ENCODE measurements at regions not wholly inside any gene's neighbourhood (a gene's known extent, or its start where the extent isn't known, plus 50 kb on each side); places are given as distances from the start of the nearest gene placed in this dataset.

GRCh38 chr14:104355101-104356019 is 217.0 kb downstream of the KIF26A start:
- DNase-seq (ENCODE audit: low read depth in 1 of 2, low spot score in 1 of 2): no peak

- no peak for DNase-seq (ENCODE audit: low read depth in 1 of 2, low spot score in 1 of 2)
Observed at GRCh38 chr14:104356020-104356737, 217.8 kb downstream of the KIF26A start.

- no peak for DNase-seq (ENCODE audit: low read depth in 1 of 2, low spot score in 1 of 2)
Observed at GRCh38 chr14:104356738-104357688, 218.6 kb downstream of the KIF26A start.

GRCh38 chr14:104357689-104358527 is 219.5 kb downstream of the KIF26A start:
- DNase-seq (ENCODE audit: low read depth in 1 of 2, low spot score in 1 of 2): no peak

DNA sequence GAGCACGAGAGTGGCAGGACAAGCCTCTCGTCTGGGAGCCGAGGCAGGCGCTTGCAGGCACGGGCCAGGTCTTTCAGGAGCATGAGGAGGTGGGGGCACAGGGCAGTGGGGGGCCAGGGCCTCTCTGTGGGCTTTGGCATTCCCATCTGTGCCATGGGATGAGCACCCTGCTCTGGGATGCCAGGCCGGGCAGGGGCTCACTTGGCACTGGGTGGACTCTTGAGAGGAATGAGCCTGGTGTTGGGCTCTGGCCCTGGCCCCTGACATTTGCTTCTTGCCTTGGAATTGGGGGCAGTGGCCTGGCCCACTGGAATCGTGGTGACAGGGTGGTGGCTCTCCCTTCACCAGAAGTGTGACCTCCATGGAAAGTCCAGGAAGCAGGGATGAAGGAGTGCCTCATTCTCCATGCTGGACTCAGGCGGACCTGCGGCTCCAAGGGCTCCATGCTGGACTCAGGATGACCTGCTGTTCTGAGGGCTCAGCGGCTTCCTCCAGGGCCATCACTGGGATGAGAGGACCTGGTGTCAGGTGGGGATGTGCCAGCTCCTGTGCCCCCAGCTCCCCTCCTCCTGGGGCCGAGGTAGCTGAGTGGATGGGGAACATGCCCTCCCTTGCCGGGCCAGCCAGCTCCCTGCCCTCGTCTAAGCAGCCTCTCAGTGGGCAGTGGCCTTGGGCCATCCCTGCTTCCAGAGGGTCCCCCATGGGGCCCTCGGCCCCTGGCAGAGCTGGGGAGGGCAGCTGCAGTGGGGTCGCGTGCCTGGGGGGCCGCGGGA is 220.3 kb downstream of the KIF26A start:
- DNase-seq (ENCODE audit: low read depth in 1 of 2, low spot score in 1 of 2): no peak

DNA sequence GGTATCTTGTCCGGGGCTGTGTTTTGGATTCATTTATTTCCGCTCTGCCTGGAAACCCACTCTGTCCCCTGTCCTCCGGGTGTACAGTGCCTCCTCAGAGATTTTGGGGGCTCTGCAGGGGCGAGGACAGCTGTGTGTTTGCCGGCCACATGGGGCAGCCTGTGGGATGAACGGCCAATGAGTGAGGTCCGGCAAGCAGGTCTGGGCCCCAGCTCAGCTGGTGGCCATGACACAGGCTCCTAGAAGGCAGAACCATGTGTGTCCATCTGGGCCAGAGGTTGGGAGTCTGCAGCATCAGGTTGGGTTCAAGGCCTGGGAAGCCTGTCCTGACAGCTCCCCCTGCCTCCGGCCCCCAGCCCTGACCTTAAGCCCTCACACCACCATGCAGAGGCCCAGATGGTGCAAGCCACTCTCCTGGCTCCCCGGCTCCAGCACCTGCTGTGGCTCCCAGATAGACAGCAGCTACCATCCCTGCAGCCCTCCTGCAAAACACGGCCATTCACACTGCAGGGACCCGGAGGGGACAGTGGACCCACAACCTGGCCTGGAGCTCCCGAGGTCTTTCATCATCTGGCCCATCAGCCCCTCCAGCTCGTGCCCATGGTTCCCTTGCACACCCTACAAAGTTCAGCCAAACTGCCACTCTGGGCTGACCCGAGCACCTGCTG is 220.1 kb upstream of the C14orf180 start:
- no peak for DNase-seq (ENCODE audit: low read depth in 1 of 2, low spot score in 1 of 2)

GRCh38 chr14:104359969-104360442 is 219.6 kb upstream of the C14orf180 start:
- DNase-seq (ENCODE audit: low read depth in 1 of 2, low spot score in 1 of 2): no peak

DNA sequence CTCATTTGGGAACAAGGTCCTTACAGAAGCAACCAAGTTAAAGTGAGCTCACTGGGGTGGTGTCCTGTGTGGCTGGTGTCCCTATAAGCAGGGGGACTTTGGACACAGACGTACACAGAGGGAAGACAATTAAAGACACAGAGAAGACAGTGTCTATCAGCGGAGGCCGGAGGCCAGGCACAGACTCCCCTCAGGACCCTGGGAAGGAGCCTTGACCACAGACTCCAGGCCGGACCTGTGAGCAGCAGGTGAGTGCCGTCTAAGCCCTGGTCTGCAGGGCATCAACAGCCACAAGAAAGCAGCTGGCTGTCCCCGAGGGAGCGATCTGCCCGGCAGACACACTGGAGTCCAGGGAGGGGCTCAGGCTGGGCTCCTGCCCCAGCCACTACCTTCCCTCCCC is 219.1 kb upstream of the C14orf180 start:
- DNase-seq (ENCODE audit: low read depth in 1 of 2, low spot score in 1 of 2): no peak

DNA sequence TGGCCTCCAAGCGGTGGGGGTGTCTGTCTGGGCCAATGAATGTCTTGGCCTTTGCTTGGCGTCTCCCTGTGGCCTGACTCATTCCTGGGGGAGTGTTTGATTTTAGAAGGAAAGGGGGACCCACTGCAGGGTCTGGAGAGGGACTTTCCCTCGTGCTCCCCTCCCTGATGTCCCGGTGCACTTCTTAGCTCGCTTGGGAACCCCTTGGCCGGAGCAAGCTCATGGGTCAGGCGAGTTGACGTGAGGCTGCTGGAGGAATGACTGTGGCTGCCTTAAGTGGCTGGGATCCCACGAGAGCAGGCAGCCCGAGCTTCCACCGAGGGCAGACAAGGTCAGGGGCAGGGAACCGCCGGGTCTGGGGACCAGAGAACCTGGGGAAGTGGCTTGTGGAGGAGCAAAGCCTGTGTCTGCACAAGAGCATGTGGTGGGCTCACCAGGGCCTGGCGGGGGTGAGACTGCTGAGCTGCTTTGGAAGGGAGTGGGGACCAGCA is 218.4 kb upstream of the C14orf180 start:
- DNase-seq (ENCODE audit: low read depth in 1 of 2, low spot score in 1 of 2): no peak

DNA sequence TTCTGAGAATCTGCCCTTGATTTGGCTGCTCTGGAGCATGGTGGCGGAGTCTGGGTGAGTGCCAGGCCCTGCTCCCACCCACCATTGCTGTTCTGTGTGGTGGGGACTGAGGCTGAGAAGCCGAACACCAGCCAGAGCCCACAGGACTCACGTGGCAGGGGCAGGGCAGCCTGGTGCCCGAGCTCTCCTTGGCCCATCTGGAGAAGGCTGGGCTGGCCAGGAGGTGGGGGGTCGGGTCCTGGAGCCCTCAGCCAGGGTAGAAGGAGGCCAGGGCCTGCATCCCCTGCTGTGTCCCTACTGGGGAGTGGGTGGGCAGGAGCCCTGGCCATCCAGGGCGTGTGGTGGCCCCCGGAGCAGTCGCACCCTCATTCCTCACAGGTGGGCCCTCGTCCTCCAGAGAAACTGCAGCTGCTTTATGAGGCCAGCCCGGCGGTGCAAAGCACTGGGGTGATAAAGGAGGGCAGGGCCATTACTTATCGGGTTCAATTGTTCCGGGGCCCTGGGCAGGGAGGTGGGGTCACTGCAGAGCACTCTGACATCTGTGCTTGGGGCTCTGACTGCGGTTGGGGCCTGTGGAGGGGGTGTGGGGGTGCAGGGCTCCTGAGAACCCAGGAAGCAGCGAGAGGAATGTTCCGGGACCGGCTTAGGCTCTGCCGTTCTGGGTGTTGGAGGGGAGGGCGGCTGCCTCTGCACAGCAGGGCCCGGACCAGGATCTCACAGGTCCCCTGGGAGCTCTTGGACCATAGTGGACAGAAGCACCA is 217.5 kb upstream of the C14orf180 start:
- no peak for DNase-seq (ENCODE audit: low read depth in 1 of 2, low spot score in 1 of 2)

DNA sequence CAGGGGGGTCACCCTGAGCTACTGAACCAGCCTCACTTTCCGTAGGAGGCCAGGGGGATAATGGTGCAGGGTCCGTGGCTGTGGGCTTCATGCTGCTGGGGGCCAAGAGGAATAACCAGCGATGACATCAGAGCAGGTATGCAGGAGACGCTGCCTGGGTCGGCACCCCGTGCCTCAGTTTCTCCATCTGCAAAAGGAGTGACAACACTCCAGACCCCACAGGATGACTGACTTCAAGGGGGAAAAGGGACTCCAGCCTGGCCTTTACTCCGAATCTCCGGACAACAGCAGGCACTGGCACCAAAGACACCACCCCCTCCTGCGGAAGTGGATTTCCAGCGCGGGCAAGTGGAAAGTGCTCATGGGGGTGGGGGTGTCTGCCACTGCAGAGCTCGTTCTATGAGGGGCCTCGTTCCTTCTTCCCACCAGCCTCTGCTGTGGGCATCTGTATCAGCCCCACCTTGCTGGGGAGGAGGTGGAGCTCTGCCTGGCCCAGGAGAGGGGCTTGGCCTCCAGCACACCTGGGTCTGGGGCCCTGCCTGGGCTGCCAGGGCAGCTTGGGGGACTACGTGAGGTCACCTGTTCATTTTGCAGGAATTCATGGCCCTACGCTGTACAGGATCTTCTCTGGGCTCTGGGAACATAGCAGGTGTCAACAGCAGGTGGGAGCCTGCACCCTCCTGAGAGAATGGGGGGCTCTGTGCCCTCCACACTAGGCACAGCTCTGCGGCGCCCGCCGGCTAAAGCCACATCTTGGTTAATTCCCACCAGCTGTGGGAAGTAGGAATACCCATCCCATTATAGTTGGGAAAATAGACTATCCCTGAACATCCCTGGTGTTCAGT is 216.6 kb upstream of the C14orf180 start:
- no peak for DNase-seq (ENCODE audit: low read depth in 1 of 2, low spot score in 1 of 2)

DNA sequence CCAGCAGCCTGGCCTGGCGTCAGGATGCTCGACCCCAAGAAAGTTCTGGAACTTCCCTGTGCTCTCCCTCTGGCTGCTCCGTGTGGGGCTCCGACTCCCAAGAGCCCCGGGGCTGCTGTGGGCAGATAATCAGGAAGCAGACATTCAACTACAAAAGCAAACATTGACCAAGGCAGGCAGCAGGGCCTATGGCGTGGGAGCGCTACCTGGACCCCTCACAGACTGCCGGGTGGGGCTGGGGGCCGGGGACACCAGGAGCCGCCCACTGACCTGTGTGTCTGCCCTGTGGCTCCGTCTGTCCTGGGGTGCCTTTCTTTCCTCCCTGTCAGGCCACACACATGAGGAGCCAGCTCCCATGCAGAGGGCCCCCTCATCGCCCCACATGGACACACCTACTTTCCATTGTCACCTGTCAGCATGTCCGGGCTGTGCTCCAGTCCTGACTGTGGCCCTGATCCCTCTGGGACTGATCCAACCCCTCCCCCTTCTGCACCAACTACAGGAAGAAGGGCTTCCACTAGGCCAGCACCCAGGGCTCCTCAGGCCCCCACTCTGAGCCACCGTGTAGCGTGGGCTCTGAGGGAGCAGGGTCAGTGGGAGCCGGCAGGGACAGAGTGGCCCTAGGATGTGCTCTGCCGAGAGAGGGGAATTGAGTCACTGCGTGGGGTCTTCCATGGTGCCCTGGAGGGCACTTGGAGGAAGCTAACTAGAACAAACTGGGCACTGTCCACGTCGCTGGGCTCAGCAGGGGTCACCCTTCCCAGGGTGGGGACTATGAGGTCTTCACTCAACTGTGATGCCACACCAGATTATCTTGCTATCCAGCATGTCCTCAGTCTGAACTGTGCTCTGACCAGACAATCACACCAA is 215.4 kb upstream of the C14orf180 start:
- no peak for DNase-seq (ENCODE audit: low read depth in 1 of 2, low spot score in 1 of 2)

- DNase-seq (ENCODE audit: low read depth in 1 of 2, low spot score in 1 of 2): no peak
Observed at GRCh38 chr14:104364830-104365229, 214.7 kb upstream of the C14orf180 start.

DNA sequence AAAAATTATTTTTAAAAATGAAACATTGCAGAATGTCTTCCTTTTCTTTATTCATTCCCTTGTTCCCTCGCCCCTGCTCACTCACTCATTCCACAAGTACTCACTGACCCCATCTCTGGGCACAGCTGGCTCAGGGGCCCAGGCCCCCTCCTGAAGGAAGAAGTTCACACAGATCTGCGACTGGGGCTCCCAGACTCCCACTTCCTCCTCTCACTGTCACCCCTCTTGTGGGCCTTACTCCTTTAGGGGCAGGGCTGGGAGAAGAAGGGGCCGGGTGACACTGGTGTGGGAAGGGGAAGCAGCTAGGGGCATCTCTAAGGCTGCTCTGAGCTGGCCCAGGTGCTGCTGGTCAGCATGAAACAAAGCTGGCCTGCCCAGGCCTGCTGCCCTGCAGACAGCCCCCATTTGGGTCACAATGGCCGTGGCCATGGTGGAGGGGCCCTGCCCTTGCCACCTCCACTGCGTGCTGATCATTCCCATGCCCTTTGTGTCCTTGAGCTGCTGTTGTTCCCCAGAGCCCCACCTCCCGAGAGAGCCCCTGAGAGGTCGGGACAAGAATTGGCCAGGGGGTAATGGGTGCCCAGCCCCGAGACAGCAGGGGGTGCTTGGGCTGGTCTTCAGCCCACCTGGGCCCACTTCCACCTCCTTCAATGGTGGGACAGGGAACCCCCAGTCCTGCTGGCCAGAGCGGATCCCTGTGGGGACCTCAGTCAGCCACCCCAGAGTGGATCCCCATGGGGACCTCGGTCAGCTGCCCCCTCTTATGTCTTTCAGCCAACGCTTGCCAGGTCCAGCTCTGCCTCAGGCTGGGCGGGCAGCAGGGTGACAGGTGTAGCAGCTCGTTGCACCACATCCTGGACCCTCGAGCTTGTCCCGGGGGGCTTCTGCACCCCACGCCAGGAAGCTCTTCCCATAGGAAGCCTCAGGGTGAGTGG is 212.4 kb upstream of the C14orf180 start:
- no peak for DNase-seq (ENCODE audit: low read depth in 1 of 2, low spot score in 1 of 2)
